IMR-90 (cell line): ENCODE measurements at regions not wholly inside any gene's neighbourhood (a gene's known extent, or its start where the extent isn't known, plus 50 kb on each side); places are given as distances from the start of the nearest gene placed in this dataset.

Source experiments
- ATAC-seq: fragments of 200-7000 bp; cut with Tn5 transposase; 2 replicates; pipeline ENCODE4 v1.9.1; 2020; ENCODE audit warnings: low read depth, mild to moderate bottlenecking, moderate library complexity
- BruUV-seq: library from RNA; stranded (reverse); fragments of 400-500 nt; replicated peaks from 2 replicates; lab custom pipeline; 2021; lab: Mats Ljungman, UMichigan
- CTCF ChIA-PET: fragments of 300-600 bp; formaldehyde crosslinking; extraction: SDS; loops from one replicate; lab custom pipeline; 2021; ENCODE audit warnings: antibody characterized with exemption; lab: Yijun Ruan, JAX
- POLR2A ChIA-PET: fragments of 300-600 bp; sonication (Branson Sonifier 250); formaldehyde crosslinking; loops from one replicate; lab custom pipeline; 2022; ENCODE audit warnings: antibody characterized with exemption; ENCODE audit not compliant: unreplicated experiment; lab: Charles Lee
- DNase-seq: peaks from one replicate; pipeline ENCODE4 v3.0.0; 2013
- H2AFZ ChIP-seq: replicated peaks from 2 replicates; pipeline ENCODE3; 2013; ENCODE audit warnings: low read length, mild to moderate bottlenecking; ENCODE audit not compliant: poor library complexity
- H2AK5ac ChIP-seq: 2 replicates; pipeline ENCODE4 v1.6.1; 2013; ENCODE audit warnings: low read depth, low read length, inconsistent platforms
- H2AK9ac ChIP-seq: replicated peaks from 2 replicates; pipeline ENCODE3; 2013; ENCODE audit warnings: mild to moderate bottlenecking, low read depth, low read length, moderate library complexity; ENCODE audit not compliant: poor library complexity
- H2BK120ac ChIP-seq: 2 replicates; pipeline ENCODE4 v1.6.1; 2013; ENCODE audit warnings: low read depth, low read length, inconsistent platforms
- H2BK15ac ChIP-seq: 3 replicates; pipeline ENCODE4 v1.6.1; 2013; ENCODE audit warnings: low read depth, low read length, inconsistent platforms
- H2BK20ac ChIP-seq: 2 replicates; pipeline ENCODE4 v1.6.1; 2013; ENCODE audit warnings: low read depth, mild to moderate bottlenecking, inconsistent platforms, low read length, moderate library complexity
- H2BK5ac ChIP-seq: 2 replicates; pipeline ENCODE4 v1.6.1; 2013; ENCODE audit warnings: mild to moderate bottlenecking, low read depth, low read length, inconsistent platforms; ENCODE audit not compliant: poor library complexity, severe bottlenecking
- H3K14ac ChIP-seq: replicated peaks from 2 replicates; pipeline ENCODE4 v1.6.1; 2013; ENCODE audit warnings: low read depth, low read length, inconsistent platforms
- H3K18ac ChIP-seq: 2 replicates; pipeline ENCODE4 v1.6.1; 2013; ENCODE audit warnings: low read depth, low read length, control low read depth
- H3K23ac ChIP-seq: 2 replicates; pipeline ENCODE4 v1.6.1; 2013; ENCODE audit warnings: low read depth, low read length, inconsistent platforms
- H3K27ac ChIP-seq: 2 replicates; pipeline ENCODE4 v1.5.1; 2013; ENCODE audit warnings: mild to moderate bottlenecking, control low read depth, low read length; ENCODE audit not compliant: insufficient read depth
- H3K27me3 ChIP-seq: 2 replicates; pipeline ENCODE4 v1.6.1; 2013; ENCODE audit warnings: low read length; ENCODE audit not compliant: control insufficient read depth, insufficient read depth
- H3K36me3 ChIP-seq: 2 replicates; pipeline ENCODE4 v1.6.1; 2013; ENCODE audit warnings: low read length, mixed read lengths; ENCODE audit not compliant: control insufficient read depth, insufficient read depth
- H3K4ac ChIP-seq: 2 replicates; pipeline ENCODE4 v1.6.1; 2013; ENCODE audit warnings: low read depth, low read length, inconsistent platforms
- H3K4me1 ChIP-seq: 2 replicates; pipeline ENCODE4 v1.6.1; 2013; ENCODE audit warnings: low read length, mixed read lengths; ENCODE audit not compliant: control insufficient read depth, insufficient read depth
- H3K4me2 ChIP-seq: 2 replicates; pipeline ENCODE4 v1.6.1; 2013; ENCODE audit warnings: low read depth, mild to moderate bottlenecking, control low read depth, low read length, moderate library complexity
- H3K4me3 ChIP-seq: 2 replicates; pipeline ENCODE4 v1.5.1; 2013; ENCODE audit warnings: low read depth, mild to moderate bottlenecking, control low read depth, low read length, moderate library complexity; ENCODE audit not compliant: insufficient read depth
- H3K56ac ChIP-seq: 2 replicates; pipeline ENCODE4 v1.6.1; 2013; ENCODE audit warnings: low read length, inconsistent platforms; ENCODE audit not compliant: insufficient read depth; ENCODE audit errors: extremely low read depth
- H3K79me1 ChIP-seq, 2 experiments: 2 replicates each; pipeline ENCODE4 v1.6.1; 2013; ENCODE audit warnings: low read length in 2 of 2, inconsistent platforms in 1 of 2, low read depth in 1 of 2
- H3K9ac ChIP-seq: 2 replicates; pipeline ENCODE4 v1.6.1; 2013; ENCODE audit warnings: low read depth, low read length, control low read depth
- H3K9me1 ChIP-seq: 2 replicates; pipeline ENCODE4 v1.6.1; 2013; ENCODE audit warnings: low read length, inconsistent platforms; ENCODE audit not compliant: insufficient read depth
- H3K9me3 ChIP-seq: 2 replicates; pipeline ENCODE4 v1.6.1; 2013; ENCODE audit warnings: low read length; ENCODE audit not compliant: control insufficient read depth, insufficient read depth
- H4K20me1 ChIP-seq: 2 replicates; pipeline ENCODE4 v1.6.1; 2013; ENCODE audit warnings: low read length, inconsistent platforms; ENCODE audit not compliant: insufficient read depth
- H4K5ac ChIP-seq: 2 replicates; pipeline ENCODE4 v1.6.1; 2013; ENCODE audit warnings: mild to moderate bottlenecking, low read depth, low read length, control low read depth
- H4K8ac ChIP-seq, 2 experiments: 2 replicates each; pipeline ENCODE4 v1.6.1; 2013; ENCODE audit warnings: low read depth in 2 of 2, low read length in 2 of 2, control low read depth in 1 of 2, inconsistent platforms in 1 of 2
- H4K91ac ChIP-seq: 2 replicates; pipeline ENCODE4 v1.6.1; 2013; ENCODE audit warnings: low read depth, low read length, inconsistent platforms; ENCODE audit not compliant: insufficient read depth
- BHLHE40 ChIP-seq: fragments of 150-350 bp; IDR thresholded peaks from 2 replicates; pipeline ENCODE4 v1.6.1; 2016; ENCODE audit warnings: mild to moderate bottlenecking, low read depth, low read length
- CEBPB ChIP-seq: IDR thresholded peaks from 2 replicates; pipeline ENCODE4 v1.6.1; 2012; ENCODE audit warnings: low read depth, low read length, improper control_type of control experiment
- CHD1 ChIP-seq: IDR thresholded peaks from 2 replicates; pipeline ENCODE4 v1.6.1; 2012; ENCODE audit warnings: low read depth, low read length, improper control_type of control experiment
- CTCF ChIP-seq: conservative IDR thresholded peaks from 2 replicates; pipeline ENCODE4 v1.5.1; 2012; ENCODE audit warnings: mild to moderate bottlenecking, low read depth, low read length, improper control_type of control experiment
- FOS ChIP-seq: fragments of 150-350 bp; IDR thresholded peaks from 2 replicates; pipeline ENCODE4 v1.6.1; 2016; ENCODE audit warnings: low read depth, low read length
- MAFK ChIP-seq: IDR thresholded peaks from 2 replicates; pipeline ENCODE4 v1.6.1; 2012; ENCODE audit warnings: low read depth, low read length, improper control_type of control experiment
- MAZ ChIP-seq: IDR thresholded peaks from 2 replicates; pipeline ENCODE4 v1.6.1; 2012; ENCODE audit warnings: low read depth, mild to moderate bottlenecking, low read length, improper control_type of control experiment, moderate library complexity, borderline replicate concordance
- MXI1 ChIP-seq: IDR thresholded peaks from 2 replicates; pipeline ENCODE4 v1.6.1; 2012; ENCODE audit warnings: low read depth, mild to moderate bottlenecking, low read length, moderate library complexity, borderline replicate concordance
- NFE2L2 ChIP-seq: fragments of 150-350 bp; IDR thresholded peaks from 2 replicates; pipeline ENCODE4 v1.6.1; 2016; ENCODE audit warnings: low read depth, mild to moderate bottlenecking, low read length
- POLR2A ChIP-seq: IDR thresholded peaks from 2 replicates; pipeline ENCODE4 v1.6.1; 2012; ENCODE audit warnings: mild to moderate bottlenecking, low read depth, low read length
- RAD21 ChIP-seq: IDR thresholded peaks from 2 replicates; pipeline ENCODE4 v1.6.1; 2012; ENCODE audit warnings: low read length, improper control_type of control experiment
- RCOR1 ChIP-seq: IDR thresholded peaks from 2 replicates; pipeline ENCODE4 v1.6.1; 2012; ENCODE audit warnings: mild to moderate bottlenecking, low read length, improper control_type of control experiment; ENCODE audit not compliant: insufficient replicate concordance
- RFX5 ChIP-seq: IDR thresholded peaks from 2 replicates; pipeline ENCODE4 v1.8.0; 2012; ENCODE audit warnings: low read depth, mild to moderate bottlenecking, low read length, moderate library complexity
- SMC3 ChIP-seq: fragments of 150-350 bp; IDR thresholded peaks from 2 replicates; pipeline ENCODE4 v1.6.1; 2016; ENCODE audit warnings: low read depth, mild to moderate bottlenecking, antibody characterized with exemption, low read length, moderate library complexity
- USF2 ChIP-seq: fragments of 150-350 bp; IDR thresholded peaks from 2 replicates; pipeline ENCODE4 v1.6.1; 2017; ENCODE audit warnings: mild to moderate bottlenecking, antibody characterized with exemption, low read length, low read depth
- WGBS, 2 experiments: methylation state at CpG; one replicate each; pipeline versions ENCODE4 v1.1.5 to v1.1.7; 2013; ENCODE audit warnings: missing lambda C conversion rate in 2 of 2; ENCODE audit not compliant: insufficient read length in 1 of 2; ENCODE audit errors: extremely low coverage in 2 of 2; 5-methylcytosine and 5-hydroxymethylcytosine counted together
- dilution Hi-C: fragments of 300-500 bp; cut with HindIII; formaldehyde crosslinking; loops from one replicate; pipeline ENCODE4 v1.14.3; 2018; ENCODE audit warnings: low sequenced_read_pairs; ENCODE audit not compliant: unreplicated experiment
- in situ Hi-C: fragments of 300-500 bp; cut with MboI; formaldehyde crosslinking; loops from 3 replicates; pipeline ENCODE4 v1.14.3; 2019; ENCODE audit warnings: low sequenced_read_pairs, inconsistent platforms, mixed read lengths
- intact Hi-C: fragments of 100-400 bp; cut with micrococcal nuclease; formaldehyde crosslinking; loops from 2 replicates; pipeline ENCODE4 v1.10.0; 2022
- TF ChIP-seq, protein P1 (sequence below): fragments of 150-350 bp; IDR thresholded peaks from 2 replicates; pipeline ENCODE4 v1.6.1; 2016; ENCODE audit warnings: low read depth, mild to moderate bottlenecking, low read length, moderate library complexity, borderline replicate concordance

GRCh38 chr6:43904311-43905123 lies 134.5 kb downstream of the VEGFA start:
- BruUV-seq: no TSS peak
- Histone ChIP-seq H3K4me1 (peaks cover 3% of the 10 kb centered on the region; the same call in 1 of the 2 replicates), H4K8ac (no peak overlapping the region), H2BK15ac (no peak overlapping the region), H3K27ac (no peak overlapping the region), H2AK9ac (no peak overlapping the region), H3K4me2 (no peak overlapping the region), H4K5ac (no peak overlapping the region), H2BK20ac (no peak overlapping the region), H2AFZ (no peak overlapping the region), H3K9me3 (no peaks in the 10 kb centered on the region), H2BK120ac (no peak overlapping the region), H4K91ac (no peak overlapping the region), H3K36me3 (no peaks in the 10 kb centered on the region), H3K9me1 (no peaks in the 10 kb centered on the region), H3K56ac (no peak overlapping the region), H3K79me1 (no peaks in the 10 kb centered on the region), H3K4ac (no peak overlapping the region), H2BK5ac (no peak overlapping the region), H3K14ac (no peak overlapping the region; the same call in 1 of the 2 replicates), H2AK5ac (no peak overlapping the region), H4K20me1 (no peaks in the 10 kb centered on the region), H3K27me3 (peaks cover 9% of the 10 kb centered on the region), H3K9ac (no peak overlapping the region), H3K4me3 (no peak overlapping the region), H3K23ac (no peak overlapping the region), H3K18ac (no peak overlapping the region)
- in situ Hi-C loops: no loop called here
- ChIA-PET CTCF (no interaction called here), POLR2A (no interaction called here)
- DNase-seq (no peak), ATAC-seq (no peak)
- intact Hi-C loops: no loop called here
- no CpG with 5 or more reads among the region's 6 CpGs for WGBS, 2 experiments
- TF ChIP-seq CTCF (no peak), CHD1 (no peak), MXI1 (no peak), RAD21 (no peak), BHLHE40 (no peak), POLR2A (no peak), MAZ (no peak), USF2 (no peak), RFX5 (no peak), SMC3 (no peak), CEBPB (no peak), RCOR1 (no peak), NFE2L2 (no peak), MAFK (no peak), FOS (no peak)
- TF ChIP-seq, protein P1, sequence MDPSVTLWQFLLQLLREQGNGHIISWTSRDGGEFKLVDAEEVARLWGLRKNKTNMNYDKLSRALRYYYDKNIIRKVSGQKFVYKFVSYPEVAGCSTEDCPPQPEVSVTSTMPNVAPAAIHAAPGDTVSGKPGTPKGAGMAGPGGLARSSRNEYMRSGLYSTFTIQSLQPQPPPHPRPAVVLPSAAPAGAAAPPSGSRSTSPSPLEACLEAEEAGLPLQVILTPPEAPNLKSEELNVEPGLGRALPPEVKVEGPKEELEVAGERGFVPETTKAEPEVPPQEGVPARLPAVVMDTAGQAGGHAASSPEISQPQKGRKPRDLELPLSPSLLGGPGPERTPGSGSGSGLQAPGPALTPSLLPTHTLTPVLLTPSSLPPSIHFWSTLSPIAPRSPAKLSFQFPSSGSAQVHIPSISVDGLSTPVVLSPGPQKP: no peak
- dilution Hi-C loops: no loop called here
